ENCODE measurements at regions not wholly inside any gene's neighbourhood (a gene's known extent, or its start where the extent isn't known, plus 50 kb on each side); places are given as distances from the start of the nearest gene placed in this dataset.

GRCh38 chr3:74520895-74521294 is 93.6 kb downstream of the CNTN3 start:
- DNase-seq (ENCODE audit: low spot score) (no peak), ATAC-seq (no peak)
- CTCF ChIA-PET: no interaction called here
- POLR2A ChIA-PET: no interaction called here
- TF ChIP-seq CBFB (CRISPR knock-in tag; IDR thresholded peaks at IDR 0.05; ENCODE audit: low read depth): no peak
- no peak for TF ChIP-seq NFYB (CRISPR knock-in tag; conservative IDR thresholded peaks at IDR 0.05; ENCODE audit: low read depth)
- TF ChIP-seq HMGA2 (CRISPR knock-in tag; IDR thresholded peaks at IDR 0.05): no peak
- no peak for TF ChIP-seq AFF4 (CRISPR knock-in tag; IDR thresholded peaks at IDR 0.05; ENCODE audit: borderline replicate concordance)
- TF ChIP-seq ZNF138 (CRISPR knock-in tag; conservative IDR thresholded peaks at IDR 0.05): no peak
- TF ChIP-seq CREB1 (CRISPR knock-in tag; IDR thresholded peaks at IDR 0.05): no peak
- no peak for TF ChIP-seq ZNF512 (CRISPR knock-in tag; IDR thresholded peaks at IDR 0.05; ENCODE audit: borderline replicate concordance)
- TF ChIP-seq ZNF396 (CRISPR knock-in tag; IDR thresholded peaks at IDR 0.05; ENCODE audit: borderline replicate concordance): no peak
- TF ChIP-seq IRF2 (CRISPR knock-in tag; IDR thresholded peaks at IDR 0.05; ENCODE audit: borderline replicate concordance, low read depth): no peak
- TF ChIP-seq E2F5 (CRISPR knock-in tag; IDR thresholded peaks at IDR 0.05): no peak
- no peak for TF ChIP-seq FOXJ3 (CRISPR knock-in tag; IDR thresholded peaks at IDR 0.05; ENCODE audit: borderline replicate concordance)
- Mint-ChIP-seq H3K4me1 (peaks cover 4% of the 10 kb centered on the region; the same call in 1 of the 2 replicates), H3K9me3 (peaks cover 1% of the 10 kb centered on the region; the same call in 1 of the 2 replicates), H3K27ac (no peak overlapping the region), H3K36me3 (no peaks in the 10 kb centered on the region), H3K27me3 (ENCODE audit: low read depth) (no peaks in the 10 kb centered on the region), H3K4me3 (no peak overlapping the region)

- POLR2A ChIA-PET: no interaction called here
- no peak for ATAC-seq
- no peak overlapping the region for H3K27ac Mint-ChIP-seq
Measured at GRCh38 chr3:74518610-74519009, 95.8 kb downstream of the CNTN3 start.

More at GRCh38 chr3:74518610-74519009, 95.8 kb downstream of the CNTN3 start:
- CTCF ChIA-PET: no interaction called here
- peaks cover 4% of the 10 kb centered on the region; the same call in 1 of the 2 replicates for H3K9me3 Mint-ChIP-seq
- H3K27me3 Mint-ChIP-seq (ENCODE audit: low read depth): no peaks in the 10 kb centered on the region
- TF ChIP-seq GTF2I (CRISPR knock-in tag; conservative IDR thresholded peaks at IDR 0.05) (no peak), TEAD4 (CRISPR knock-in tag; IDR thresholded peaks at IDR 0.05) (no peak), OVOL2 (CRISPR knock-in tag; IDR thresholded peaks at IDR 0.05; ENCODE audit: borderline replicate concordance) (no peak), NR3C1 (CRISPR knock-in tag; conservative IDR thresholded peaks at IDR 0.05; ENCODE audit: low read depth) (no peak), ESRRA (CRISPR knock-in tag; IDR thresholded peaks at IDR 0.05; ENCODE audit: borderline replicate concordance) (no peak), JAZF1 (CRISPR knock-in tag; IDR thresholded peaks at IDR 0.05) (no peak), ZNF423 (CRISPR knock-in tag; IDR thresholded peaks at IDR 0.05) (no peak), ZNF219 (CRISPR knock-in tag; IDR thresholded peaks at IDR 0.05; ENCODE audit: borderline replicate concordance) (no peak), SMAD4 (CRISPR knock-in tag; IDR thresholded peaks at IDR 0.05) (no peak), ZNF281 (CRISPR knock-in tag; IDR thresholded peaks at IDR 0.05) (no peak), FOXK1 (CRISPR knock-in tag; IDR thresholded peaks at IDR 0.05) (no peak), NFYB (CRISPR knock-in tag; conservative IDR thresholded peaks at IDR 0.05; ENCODE audit: low read depth) (no peak), ZNF671 (CRISPR knock-in tag; IDR thresholded peaks at IDR 0.05) (no peak), FOXJ3 (CRISPR knock-in tag; IDR thresholded peaks at IDR 0.05; ENCODE audit: borderline replicate concordance) (no peak), ZNF396 (CRISPR knock-in tag; IDR thresholded peaks at IDR 0.05; ENCODE audit: borderline replicate concordance) (no peak), JUN (CRISPR knock-in tag; IDR thresholded peaks at IDR 0.05) (no peak), MXD4 (CRISPR knock-in tag; IDR thresholded peaks at IDR 0.05; ENCODE audit: borderline replicate concordance) (no peak), TP53 (CRISPR knock-in tag; IDR thresholded peaks at IDR 0.05) (no peak), SOX15 (CRISPR knock-in tag; IDR thresholded peaks at IDR 0.05) (no peak)
- peaks cover 4% of the 10 kb centered on the region; the same call in 1 of the 2 replicates for H3K4me1 Mint-ChIP-seq
- no peak overlapping the region for H3K4me3 Mint-ChIP-seq
- no peaks in the 10 kb centered on the region for H3K36me3 Mint-ChIP-seq
- no peak for DNase-seq (ENCODE audit: low spot score)
